Gastrocnemius medialis (tissue), 4 donors: ENCODE measurements at regions not wholly inside any gene's neighbourhood (a gene's known extent, or its start where the extent isn't known, plus 50 kb on each side); places are given as distances from the start of the nearest gene placed in this dataset.

Experiments used
- POLR2A ChIP-seq, 2 donors: fragments of 450-650 bp; IDR thresholded peaks; one replicate each; pipeline ENCODE4 v1.6.1; 2017; ENCODE audit warnings: antibody characterized with exemption in 2 of 2, mild to moderate bottlenecking in 2 of 2, moderate library complexity in 2 of 2
- TF ChIP-seq, protein P1 (sequence below), 5 experiments: fragments of 450-650 bp in 3 of 5; fragments of 200-600 bp in 2 of 5; sonication (generic) in 2 of 5; IDR thresholded peaks in 4 of 5; conservative IDR thresholded peaks in 1 of 5; 1 replicate in 4 of 5; 2 replicates in 1 of 5; pipeline ENCODE4 v1.5.1; 2016 to 2019; ENCODE audit warnings: antibody characterized with exemption in 5 of 5, mild to moderate bottlenecking in 3 of 5, moderate library complexity in 3 of 5

DNA sequence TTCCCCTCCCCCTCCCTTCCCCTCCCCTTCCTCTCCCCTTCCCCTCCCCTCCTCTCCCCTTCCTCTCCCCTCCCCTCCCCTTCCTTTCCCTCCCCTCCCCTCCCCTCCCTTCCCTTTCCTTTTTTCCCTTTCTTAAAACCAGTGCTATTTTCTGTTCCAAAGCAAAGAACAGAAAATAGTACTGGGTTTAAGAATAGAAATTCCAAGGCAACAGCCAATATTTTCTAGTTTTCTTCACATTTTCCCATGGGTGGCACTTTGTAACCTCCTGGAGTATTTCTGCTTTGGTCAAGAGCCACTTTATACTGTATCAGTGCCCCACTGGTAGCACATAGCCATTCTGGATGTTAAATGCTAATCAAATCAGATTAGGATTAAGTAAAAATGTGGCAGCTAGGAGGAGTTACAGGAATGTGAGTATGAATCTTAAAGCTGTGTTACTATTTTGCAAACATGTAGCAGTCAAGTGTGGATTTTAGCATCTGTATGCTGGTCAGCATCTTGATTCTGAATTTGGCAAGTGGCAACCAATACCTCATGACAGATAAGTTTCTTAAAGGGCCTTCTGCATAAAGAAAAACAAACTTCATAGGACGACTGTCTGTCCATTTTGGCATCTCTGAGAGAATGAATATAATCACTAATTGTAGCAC, 126.4 kb downstream of the CEP57L1 start:
- no peak for TF ChIP-seq POLR2A (IDR thresholded peaks at IDR 0.05)
- TF ChIP-seq, protein P1, sequence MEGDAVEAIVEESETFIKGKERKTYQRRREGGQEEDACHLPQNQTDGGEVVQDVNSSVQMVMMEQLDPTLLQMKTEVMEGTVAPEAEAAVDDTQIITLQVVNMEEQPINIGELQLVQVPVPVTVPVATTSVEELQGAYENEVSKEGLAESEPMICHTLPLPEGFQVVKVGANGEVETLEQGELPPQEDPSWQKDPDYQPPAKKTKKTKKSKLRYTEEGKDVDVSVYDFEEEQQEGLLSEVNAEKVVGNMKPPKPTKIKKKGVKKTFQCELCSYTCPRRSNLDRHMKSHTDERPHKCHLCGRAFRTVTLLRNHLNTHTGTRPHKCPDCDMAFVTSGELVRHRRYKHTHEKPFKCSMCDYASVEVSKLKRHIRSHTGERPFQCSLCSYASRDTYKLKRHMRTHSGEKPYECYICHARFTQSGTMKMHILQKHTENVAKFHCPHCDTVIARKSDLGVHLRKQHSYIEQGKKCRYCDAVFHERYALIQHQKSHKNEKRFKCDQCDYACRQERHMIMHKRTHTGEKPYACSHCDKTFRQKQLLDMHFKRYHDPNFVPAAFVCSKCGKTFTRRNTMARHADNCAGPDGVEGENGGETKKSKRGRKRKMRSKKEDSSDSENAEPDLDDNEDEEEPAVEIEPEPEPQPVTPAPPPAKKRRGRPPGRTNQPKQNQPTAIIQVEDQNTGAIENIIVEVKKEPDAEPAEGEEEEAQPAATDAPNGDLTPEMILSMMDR (IDR thresholded peaks at IDR 0.05 in 4 of 5, conservative IDR thresholded peaks at IDR 0.05 in 1 of 5) = no peak
